ENCODE measurements at regions not wholly inside any gene's neighbourhood (a gene's known extent, or its start where the extent isn't known, plus 50 kb on each side); places are given as distances from the start of the nearest gene placed in this dataset.

- TF ChIP-seq EP300 (conservative IDR thresholded peaks at IDR 0.05; ENCODE audit: poor library complexity, severe bottlenecking) (no peak), CTCF (IDR thresholded peaks at IDR 0.05; ENCODE audit: poor library complexity, severe bottlenecking) (no peak), REST (IDR thresholded peaks at IDR 0.05; ENCODE audit: borderline replicate concordance) (no peak), EZH2 (IDR thresholded peaks at IDR 0.05; ENCODE audit: borderline replicate concordance, insufficient read depth, low read length, poor library complexity, severe bottlenecking) (no peak), TAF1 (IDR thresholded peaks at IDR 0.05; ENCODE audit: low read depth) (no peak), POLR2AphosphoS5 (IDR thresholded peaks at IDR 0.05) (no peak), SMC3 (conservative IDR thresholded peaks at IDR 0.05; ENCODE audit: poor library complexity) (no peak), RAD21 (conservative IDR thresholded peaks at IDR 0.05) (no peak), MXI1 (conservative IDR thresholded peaks at IDR 0.05; ENCODE audit: poor library complexity, severe bottlenecking) (no peak)
These were observed 123.4 kb downstream of the PTPRS start for GRCh38 chr19:5217171-5217570.
